HG03354 (cell line): ENCODE measurements at regions not wholly inside any gene's neighbourhood (a gene's known extent, or its start where the extent isn't known, plus 50 kb on each side); places are given as distances from the start of the nearest gene placed in this dataset.

Experiments used
- ATAC-seq: cut with Tn5 transposase; IDR thresholded peaks from one replicate; pipeline ENCODE4 v1.9.1; 2021; ENCODE audit warnings: mild to moderate bottlenecking; ENCODE audit not compliant: unreplicated experiment, poor library complexity, severe bottlenecking

DNA sequence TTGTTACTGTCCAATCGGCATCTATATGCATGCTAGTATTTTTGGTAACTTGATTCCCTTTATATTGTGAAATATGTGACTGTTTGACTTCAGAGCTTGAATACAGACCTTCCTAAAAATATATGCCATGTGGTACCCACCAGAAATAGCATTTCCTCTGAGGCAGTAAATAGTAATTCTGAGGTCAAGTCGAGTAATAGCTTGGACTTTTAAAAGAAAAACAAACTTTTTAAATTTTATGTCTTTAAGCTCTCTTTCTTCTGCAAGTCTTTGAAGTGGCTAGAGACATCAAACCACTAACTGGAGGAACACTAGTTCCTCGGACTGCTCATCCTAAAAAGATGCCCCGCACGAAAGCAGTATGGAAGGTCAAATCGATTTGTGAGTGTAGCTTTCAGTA, 396.8 kb upstream of the SLC14A2 start:
- no peak for ATAC-seq

GRCh38 chr18:45221363-45221762, 393.9 kb upstream of the SLC14A2 start:
- no peak for ATAC-seq

DNA sequence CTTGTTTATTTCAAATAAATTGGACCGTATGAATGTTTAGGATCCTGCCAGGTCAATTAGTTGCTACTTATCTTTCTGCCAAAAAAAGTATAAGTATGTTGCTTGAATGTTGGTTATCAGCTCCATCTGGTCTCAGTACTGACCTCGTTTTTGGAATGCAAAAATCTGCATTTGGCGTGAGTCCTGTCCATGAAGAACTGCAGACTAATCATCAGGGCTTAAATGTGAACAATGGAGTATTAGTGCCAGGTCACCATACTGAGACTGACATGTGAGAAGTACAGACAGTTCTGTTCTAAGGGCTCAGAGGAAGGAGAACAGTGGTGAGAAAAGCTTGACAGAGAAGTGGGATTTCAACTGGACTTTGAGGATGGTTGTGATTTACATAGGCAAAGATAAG, 393.1 kb upstream of the SLC14A2 start:
- no peak for ATAC-seq

DNA sequence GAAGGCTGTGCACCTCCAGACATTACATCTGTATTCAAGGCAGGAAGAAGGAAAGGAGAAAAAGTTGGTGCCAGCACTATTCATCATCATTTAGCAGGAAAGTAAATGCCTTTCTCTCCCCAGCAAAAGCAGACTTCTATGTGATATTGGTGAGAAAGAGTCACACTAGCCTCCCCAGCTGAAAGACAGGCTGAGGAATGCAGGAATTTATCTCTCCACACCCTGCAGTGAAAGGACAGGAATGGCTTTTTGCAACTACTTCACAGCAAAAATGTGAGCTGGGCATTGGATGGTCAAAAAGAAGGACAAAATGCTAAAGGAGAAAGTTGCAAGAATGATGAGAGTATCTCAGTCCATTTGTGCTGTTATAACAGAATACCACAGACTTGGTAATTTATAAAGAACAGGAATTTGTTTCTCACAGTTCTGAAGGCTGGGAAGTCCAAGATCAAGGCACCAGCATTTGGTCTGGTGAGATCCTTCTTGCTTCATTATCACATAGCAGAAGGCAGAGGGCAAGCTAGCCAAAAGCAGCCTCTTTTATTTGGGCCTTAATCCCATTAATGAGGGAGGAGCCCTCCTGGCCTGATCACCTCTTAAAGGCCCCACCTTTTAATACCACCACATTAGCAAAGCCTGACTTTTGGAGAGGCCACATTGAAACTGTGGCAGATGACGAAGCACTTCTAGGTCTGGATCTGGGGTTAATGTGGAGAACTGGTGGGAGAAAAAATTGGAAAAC, 388.1 kb upstream of the SLC14A2 start:
- ATAC-seq, result no peak

DNA sequence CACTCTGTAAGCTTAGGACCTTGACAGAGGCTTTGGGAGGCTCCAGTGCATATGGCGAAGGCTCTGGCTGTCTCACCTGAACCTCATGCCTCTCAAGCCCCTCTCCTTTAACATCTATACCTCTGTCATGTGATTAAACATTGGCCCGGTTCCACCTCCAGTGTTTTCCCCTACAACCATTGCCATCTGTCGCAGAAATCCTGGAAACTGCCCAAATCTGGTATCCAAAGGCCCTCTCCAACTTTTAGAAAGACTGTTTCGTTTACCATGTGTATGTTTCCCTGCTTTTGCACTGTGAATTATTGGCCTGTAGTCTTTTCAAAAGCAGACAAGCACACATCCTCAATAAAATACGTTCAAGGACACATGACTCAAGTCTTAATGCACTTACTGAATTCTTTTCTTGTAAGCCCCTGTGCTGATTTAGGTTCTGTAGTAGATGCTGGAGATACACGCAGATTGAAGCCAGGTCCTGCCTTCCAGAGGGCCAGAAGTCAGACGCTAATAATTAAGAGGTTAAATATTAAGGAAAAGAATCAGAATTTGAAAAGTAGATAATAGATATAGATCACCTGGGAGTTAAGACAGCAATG, 386.4 kb upstream of the SLC14A2 start:
- no peak for ATAC-seq

- ATAC-seq, result no peak
Measured at GRCh38 chr18:45231617-45232016, 383.7 kb upstream of the SLC14A2 start.

- ATAC-seq, result no peak
Measured at GRCh38 chr18:45232061-45232460, 383.2 kb upstream of the SLC14A2 start.

DNA sequence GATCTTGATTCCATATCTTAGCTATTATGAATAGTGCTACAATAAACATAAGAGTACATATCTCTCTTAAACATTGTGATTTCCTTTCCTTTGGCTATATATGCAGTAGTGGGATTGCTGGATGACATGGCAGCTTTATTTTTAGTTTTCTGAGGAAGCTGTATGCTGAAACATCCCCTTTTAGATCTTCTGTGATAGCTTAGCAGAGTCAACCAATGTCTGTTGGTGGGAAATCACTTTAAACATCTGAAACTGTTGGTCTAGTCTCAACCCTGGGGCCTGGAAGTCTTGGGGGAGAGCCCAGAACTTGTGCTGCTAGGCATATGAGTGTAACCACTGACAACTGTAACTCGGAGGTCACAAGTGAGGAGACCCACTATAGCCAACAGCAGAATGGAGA, 378.6 kb upstream of the SLC14A2 start:
- no peak for ATAC-seq

DNA sequence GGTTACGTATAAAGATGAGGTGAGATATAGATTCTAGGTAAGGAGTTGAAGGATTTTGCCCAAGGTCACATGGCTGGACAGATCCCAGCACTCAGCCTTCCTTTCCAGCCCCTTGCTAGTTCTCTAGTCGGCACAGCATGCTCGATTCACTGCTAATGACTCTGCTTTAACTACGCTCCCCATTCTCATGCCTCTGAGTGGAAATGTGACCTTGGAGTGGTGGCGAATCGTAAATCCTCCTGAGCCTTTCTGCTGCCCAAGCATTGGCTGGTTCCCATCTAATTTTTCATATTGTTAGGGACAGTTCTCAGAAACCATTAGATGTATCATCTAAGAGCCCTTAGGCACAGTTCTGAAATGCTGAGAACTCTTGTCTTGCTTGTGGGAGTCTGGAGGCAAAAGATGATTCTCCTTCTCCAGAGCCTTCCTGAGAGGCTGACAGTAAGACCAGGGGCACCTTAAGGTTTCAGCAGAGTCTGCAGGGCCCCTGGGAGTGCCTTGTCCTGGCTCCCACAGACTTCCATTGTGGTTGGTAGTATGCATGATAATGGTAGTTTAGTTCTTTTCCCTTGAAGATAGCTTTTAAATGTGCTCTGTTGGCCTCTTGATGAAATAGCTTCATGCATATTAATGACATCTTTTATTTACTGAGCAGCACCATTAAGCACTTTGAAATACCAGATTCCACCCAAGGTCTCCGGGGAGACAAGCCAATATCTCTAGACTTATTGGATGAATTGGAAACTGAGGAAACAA, 377.8 kb upstream of the SLC14A2 start:
- ATAC-seq, result no peak

GRCh38 chr18:45241271-45241670, 374.0 kb upstream of the SLC14A2 start:
- ATAC-seq, result no peak

DNA sequence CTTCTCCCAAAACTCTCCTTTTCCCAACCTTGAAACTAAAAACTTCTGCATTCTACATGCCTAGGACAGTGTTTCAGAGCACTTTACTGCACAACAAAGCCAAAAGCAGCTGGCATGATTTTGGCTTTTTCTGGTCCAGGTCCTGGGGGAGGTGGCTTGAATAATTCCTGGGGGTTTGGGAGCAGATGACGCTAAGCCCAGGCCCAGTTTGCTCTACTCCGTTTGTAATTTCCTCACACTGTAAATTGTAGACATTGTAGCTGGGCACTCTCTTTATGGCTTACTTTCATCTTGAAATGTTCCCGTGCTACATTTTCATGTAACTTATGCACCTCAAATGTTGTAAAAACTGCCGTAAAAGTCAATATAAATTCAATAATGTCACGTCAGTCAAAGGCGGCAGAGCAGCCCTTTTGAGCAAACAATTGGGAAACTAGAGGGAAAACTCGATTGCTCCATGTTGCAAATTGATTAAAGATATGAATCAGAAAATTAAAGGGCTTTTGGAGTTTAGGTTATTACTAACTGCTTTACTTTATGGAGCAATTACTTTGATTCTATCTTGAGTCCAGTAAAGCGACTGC, 373.2 kb upstream of the SLC14A2 start:
- no peak for ATAC-seq

- no peak for ATAC-seq
Measured at GRCh38 chr18:45243340-45244110, 371.8 kb upstream of the SLC14A2 start.

DNA sequence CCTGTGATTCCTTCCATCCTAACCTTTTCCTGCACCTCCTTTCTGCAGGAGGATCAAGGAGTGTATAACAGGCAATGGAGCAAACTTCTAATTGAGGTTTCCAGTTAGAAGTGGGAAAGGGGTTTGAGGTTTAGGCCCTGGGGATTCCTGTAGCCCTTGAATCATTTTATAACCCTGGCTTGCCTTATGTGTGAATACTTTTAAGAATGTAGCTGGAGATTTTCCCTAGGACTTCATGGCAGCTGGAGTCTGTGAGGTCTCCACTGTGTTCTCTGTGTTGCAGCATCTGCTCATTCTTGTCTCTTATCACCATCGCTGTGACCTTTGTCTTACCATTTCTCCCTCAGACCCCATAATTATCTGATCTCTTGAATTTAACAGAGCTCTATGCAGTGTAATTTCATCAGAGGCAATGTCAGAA, 370.2 kb upstream of the SLC14A2 start:
- no peak for ATAC-seq

- no peak for ATAC-seq
Measured at GRCh38 chr18:45248240-45248903, 366.9 kb upstream of the SLC14A2 start.

GRCh38 chr18:45249246-45249661, 366.0 kb upstream of the SLC14A2 start:
- ATAC-seq, result no peak

DNA sequence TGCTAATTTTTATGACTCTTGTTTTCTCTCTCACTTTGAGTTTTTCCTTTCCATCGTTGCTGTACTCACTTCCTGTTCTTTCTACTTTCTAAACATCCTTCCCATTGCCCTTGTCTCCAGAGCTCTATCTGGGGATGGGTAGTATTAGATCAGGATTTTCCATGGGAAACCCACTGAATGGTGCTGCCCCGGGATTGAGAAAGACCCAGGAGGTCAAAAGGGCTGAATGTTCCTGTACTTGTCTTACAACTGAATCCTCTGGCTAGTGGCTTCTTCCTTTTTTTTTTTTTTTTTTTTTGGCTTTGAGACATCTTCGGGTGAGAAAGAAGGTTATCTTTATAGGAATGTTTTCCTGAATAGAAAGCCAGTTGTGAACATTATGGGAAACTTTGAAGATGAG, 364.8 kb upstream of the SLC14A2 start:
- no peak for ATAC-seq

DNA sequence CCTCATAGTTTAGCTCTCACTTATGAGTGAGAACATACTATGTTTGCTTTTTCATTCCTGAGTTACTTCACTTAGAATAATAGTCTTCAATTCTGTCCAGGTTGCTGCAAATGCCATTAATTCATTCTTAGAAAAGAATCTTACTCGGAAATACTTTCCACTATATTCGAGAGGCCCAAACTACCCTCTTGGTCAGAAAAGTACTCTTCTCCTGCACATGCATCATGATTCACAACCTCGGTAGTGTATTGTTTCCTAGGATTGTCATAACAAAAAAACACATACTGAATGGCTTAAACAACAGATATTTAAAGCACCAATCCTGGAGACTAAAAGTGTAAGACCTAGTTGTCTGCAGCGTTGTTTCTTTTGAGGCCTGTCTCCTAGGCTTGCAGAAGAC, 364.0 kb upstream of the SLC14A2 start:
- ATAC-seq, result no peak

- no peak for ATAC-seq
Measured at GRCh38 chr18:45252474-45252873, 362.8 kb upstream of the SLC14A2 start.

DNA sequence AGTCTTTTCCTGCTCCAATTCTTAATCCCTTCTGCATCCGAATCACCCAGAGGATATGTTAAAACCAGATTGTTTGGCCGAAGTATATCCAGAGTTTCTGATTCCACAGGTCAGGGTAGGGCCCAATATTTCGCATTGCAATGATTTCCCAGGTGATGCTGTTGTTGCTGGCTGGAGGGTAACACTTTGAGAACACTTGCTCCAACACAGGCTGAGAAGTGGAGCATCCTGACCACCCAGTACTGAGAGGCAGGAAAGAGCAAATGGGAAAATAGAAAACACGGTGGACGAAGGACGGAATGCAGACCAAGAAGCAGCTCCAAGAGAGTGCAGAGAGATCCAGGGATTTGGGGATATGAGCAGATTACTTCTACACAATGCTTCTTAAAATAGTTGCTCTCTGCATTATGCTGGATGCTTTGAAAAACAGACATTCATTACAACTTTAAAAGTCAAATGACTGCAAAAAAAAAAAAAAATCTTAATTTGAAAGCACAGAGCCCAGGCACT, 362.2 kb upstream of the SLC14A2 start:
- no peak for ATAC-seq
